Neuronal stem cell (in vitro differentiated cells): ENCODE measurements at regions not wholly inside any gene's neighbourhood (a gene's known extent, or its start where the extent isn't known, plus 50 kb on each side); places are given as distances from the start of the nearest gene placed in this dataset.

ENCODE experiments used
- DNase-seq: peaks from one replicate; pipeline ENCODE4 v3.0.0-alpha.2; 2013; ENCODE audit warnings: low spot score
- H2AFZ ChIP-seq: one replicate; pipeline ENCODE4 v1.6.1; 2013; ENCODE audit warnings: mild to moderate bottlenecking, low read length, inconsistent platforms
- H2AK5ac ChIP-seq: 2 replicates; pipeline ENCODE4 v1.6.1; 2013; ENCODE audit warnings: low read depth, mild to moderate bottlenecking, inconsistent platforms, low read length, moderate library complexity, mixed read lengths
- H2BK120ac ChIP-seq: 2 replicates; pipeline ENCODE4 v1.6.1; 2013; ENCODE audit warnings: low read depth, mild to moderate bottlenecking, inconsistent platforms, low read length, moderate library complexity, mixed read lengths
- H2BK12ac ChIP-seq: one replicate; pipeline ENCODE4 v1.6.1; 2013; ENCODE audit warnings: low read length, inconsistent platforms
- H2BK15ac ChIP-seq: 2 replicates; pipeline ENCODE4 v1.6.1; 2013; ENCODE audit warnings: mild to moderate bottlenecking, low read length, inconsistent platforms, mixed read lengths
- H2BK5ac ChIP-seq: one replicate; pipeline ENCODE4 v1.6.1; 2013; ENCODE audit warnings: inconsistent platforms, mild to moderate bottlenecking, low read length, moderate library complexity
- H3K14ac ChIP-seq: one replicate; pipeline ENCODE4 v1.6.1; 2013; ENCODE audit warnings: low read length, inconsistent platforms
- H3K18ac ChIP-seq: 2 replicates; pipeline ENCODE4 v1.6.1; 2013; ENCODE audit warnings: low read length, inconsistent platforms
- H3K23ac ChIP-seq: 2 replicates; pipeline ENCODE4 v1.6.1; 2013; ENCODE audit warnings: low read depth, mild to moderate bottlenecking, mixed read lengths, low read length, inconsistent platforms; ENCODE audit not compliant: poor library complexity
- H3K27ac ChIP-seq: replicated peaks from 3 replicates; pipeline ENCODE4 v1.5.1; 2013; ENCODE audit warnings: low read length, inconsistent platforms
- H3K27me3 ChIP-seq, 3 experiments: 2 replicates each; pipeline ENCODE4 v1.6.1; 2013; ENCODE audit warnings: low read length in 3 of 3, mild to moderate bottlenecking in 2 of 3, inconsistent platforms in 1 of 3, low read depth in 1 of 3, mixed read lengths in 1 of 3, moderate library complexity in 1 of 3; ENCODE audit not compliant: control insufficient read depth in 3 of 3, insufficient read depth in 3 of 3
- H3K36me3 ChIP-seq, 2 donors: replicated peaks in 1 of 2; 2 replicates each; pipeline ENCODE4 v1.6.1; 2013; ENCODE audit warnings: low read length in 2 of 2; ENCODE audit not compliant: control insufficient read depth in 2 of 2, insufficient read depth in 2 of 2
- H3K4ac ChIP-seq: 2 replicates; pipeline ENCODE4 v1.6.1; 2013; ENCODE audit warnings: inconsistent platforms, mild to moderate bottlenecking, low read length, moderate library complexity
- H3K4me1 ChIP-seq, 2 donors: 1 replicate in 1 of 2; 2 replicates in 1 of 2; pipeline ENCODE4 v1.6.1; 2013; ENCODE audit warnings: low read length in 2 of 2, low read depth in 1 of 2; ENCODE audit not compliant: control insufficient read depth in 2 of 2, insufficient read depth in 1 of 2
- H3K4me2 ChIP-seq: one replicate; pipeline ENCODE4 v1.6.1; 2013; ENCODE audit warnings: mild to moderate bottlenecking, low read length, inconsistent platforms; ENCODE audit not compliant: insufficient read depth, poor library complexity, severe bottlenecking
- H3K4me3 ChIP-seq, 2 donors: 2 replicates each; pipeline ENCODE4 v1.5.1; 2013; ENCODE audit warnings: low read length in 2 of 2, mild to moderate bottlenecking in 2 of 2, inconsistent platforms in 1 of 2, moderate library complexity in 1 of 2
- H3K79me1 ChIP-seq: one replicate; pipeline ENCODE4 v1.6.1; 2013; ENCODE audit warnings: low read depth, mild to moderate bottlenecking, inconsistent platforms, low read length, moderate library complexity
- H3K9ac ChIP-seq: one replicate; pipeline ENCODE4 v1.6.1; 2013; ENCODE audit warnings: mild to moderate bottlenecking, low read depth, low read length, inconsistent platforms; ENCODE audit not compliant: poor library complexity
- H3K9me3 ChIP-seq, 2 donors: replicated peaks in 1 of 2; 2 replicates each; pipeline versions ENCODE3 to v1.6.1; 2013; ENCODE audit warnings: low read length in 2 of 2, mild to moderate bottlenecking in 2 of 2, inconsistent platforms in 1 of 2, low read depth in 1 of 2, mixed read lengths in 1 of 2, moderate library complexity in 1 of 2; ENCODE audit not compliant: control insufficient read depth in 2 of 2, insufficient read depth in 1 of 2
- H4K8ac ChIP-seq: one replicate; pipeline ENCODE4 v1.6.1; 2013; ENCODE audit warnings: low read depth, mild to moderate bottlenecking, inconsistent platforms, low read length, moderate library complexity
- H4K91ac ChIP-seq: one replicate; pipeline ENCODE4 v1.6.1; 2013; ENCODE audit warnings: low read length, low read depth, mild to moderate bottlenecking, inconsistent platforms; ENCODE audit not compliant: poor library complexity
- WGBS, 2 donors: extraction: QIAGEN DNeasy Blood & Tissue Kit; methylation state at CpG; one replicate each; pipeline ENCODE4 v1.1.7; 2013; ENCODE audit warnings: missing lambda C conversion rate in 2 of 2, mixed read lengths in 1 of 2; ENCODE audit not compliant: insufficient read length in 2 of 2, insufficient replicate concordance in 1 of 2; ENCODE audit errors: extremely low coverage in 2 of 2; 5-methylcytosine and 5-hydroxymethylcytosine counted together

DNA sequence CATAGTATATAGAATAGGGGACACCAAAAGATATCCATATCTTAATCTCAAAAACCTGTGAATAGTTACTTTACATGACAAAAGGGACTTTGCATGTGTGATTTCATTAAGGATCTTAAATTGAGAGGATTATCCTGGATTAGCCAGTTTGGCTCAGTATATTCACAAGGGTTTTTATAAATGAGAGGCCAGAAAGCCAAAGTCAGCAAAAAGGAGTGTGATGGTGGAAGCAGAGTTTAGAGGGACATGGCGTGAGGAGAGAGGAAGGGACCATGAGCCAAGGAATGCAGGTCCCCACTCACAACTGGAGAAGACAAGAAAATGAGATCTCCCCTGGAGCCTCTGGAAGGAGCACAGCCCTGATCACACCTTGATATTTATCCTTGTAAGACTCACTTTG lies 648.5 kb upstream of the LCORL start:
- Histone ChIP-seq H3K23ac (no peak overlapping the region), H3K36me3 (no peaks in the 10 kb centered on the region), H2BK120ac (no peak overlapping the region), H2AFZ (no peak overlapping the region), H3K14ac (no peak overlapping the region), H2BK12ac (no peak overlapping the region), H3K27me3 (peaks cover 0 to 2% (median 0%) of the 10 kb centered on the region in 3 experiments), H2BK15ac (no peak overlapping the region), H2AK5ac (no peak overlapping the region), H3K79me1 (no peaks in the 10 kb centered on the region), H3K9ac (no peak overlapping the region), H3K4me1 (no peaks in the 10 kb centered on the region), H4K91ac (no peak overlapping the region), H4K8ac (no peak overlapping the region), H3K9me3 (no peaks in the 10 kb centered on the region), H3K4me2 (no peak overlapping the region), H2BK5ac (no peak overlapping the region), H3K27ac (no peak overlapping the region), H3K18ac (no peak overlapping the region), H3K4ac (no peak overlapping the region), H3K4me3 (no peak overlapping the region)
- DNase-seq = no peak
- WGBS, 2 donors = no CpG with 5 or more reads among the region's 1 CpG

- no peak overlapping the region for H3K4me2 ChIP-seq
- no peak overlapping the region for H3K14ac ChIP-seq
- no peak overlapping the region for H3K23ac ChIP-seq
- WGBS, 2 donors = no CpG with 5 or more reads among the region's 1 CpG
- no peak for DNase-seq
- no peak overlapping the region for H2AK5ac ChIP-seq
- peaks cover 0 to 2% (median 0%) of the 10 kb centered on the region in 3 experiments for H3K27me3 ChIP-seq
- H3K4me1 ChIP-seq = no peaks in the 10 kb centered on the region
- no peak overlapping the region for H3K9ac ChIP-seq
- no peak overlapping the region for H3K27ac ChIP-seq
- H3K9me3 ChIP-seq = no peaks in the 10 kb centered on the region
- H3K4ac ChIP-seq = no peak overlapping the region
- H2BK5ac ChIP-seq = no peak overlapping the region
- no peak overlapping the region for H2BK120ac ChIP-seq
- H4K91ac ChIP-seq = no peak overlapping the region
- no peaks in the 10 kb centered on the region for H3K79me1 ChIP-seq
- H2AFZ ChIP-seq = no peak overlapping the region
- H3K36me3 ChIP-seq = no peaks in the 10 kb centered on the region
- no peak overlapping the region for H4K8ac ChIP-seq
- no peak overlapping the region for H2BK15ac ChIP-seq
- no peak overlapping the region for H3K18ac ChIP-seq
- no peak overlapping the region for H3K4me3 ChIP-seq
- no peak overlapping the region for H2BK12ac ChIP-seq
Observed at GRCh38 chr4:18669390-18669789, 647.8 kb upstream of the LCORL start.

DNA sequence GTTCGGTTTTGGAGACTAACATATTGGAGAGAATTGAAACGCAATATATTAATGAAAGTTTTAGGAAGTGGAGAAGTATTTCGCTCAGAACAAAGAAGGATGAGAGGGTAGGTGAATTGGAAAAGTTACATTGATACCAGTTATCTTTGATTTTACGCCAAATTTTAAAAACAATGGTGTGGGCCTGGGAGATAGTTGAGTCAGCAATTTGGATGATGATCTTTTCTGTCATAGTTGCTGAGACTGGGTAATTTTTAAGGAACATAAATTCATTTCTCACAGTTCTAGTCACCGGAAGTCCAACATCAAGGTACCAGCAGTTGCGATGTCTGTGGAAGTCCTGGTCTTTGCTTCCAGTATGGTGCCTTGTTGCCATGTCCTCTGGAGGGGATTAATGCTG lies 644.8 kb upstream of the LCORL start:
- H2BK12ac ChIP-seq = no peak overlapping the region
- 100% methylated on average over 1 to 3 of the region's 6 CpGs for WGBS, 2 donors
- no peaks in the 10 kb centered on the region for H3K9me3 ChIP-seq

GRCh38 chr4:18664171-18664570 lies 642.6 kb upstream of the LCORL start:
- H3K4me1 ChIP-seq = peaks cover 0 to 3% of the 10 kb centered on the region in 2 donors
- no peak overlapping the region for H2BK5ac ChIP-seq
- H3K18ac ChIP-seq = no peak overlapping the region
- no peak overlapping the region for H2BK120ac ChIP-seq
- H3K36me3 ChIP-seq = no peaks in the 10 kb centered on the region
- WGBS, 2 donors = no CpG with 5 or more reads among the region's 9 CpGs
- peaks cover 0 to 2% (median 0%) of the 10 kb centered on the region in 3 experiments for H3K27me3 ChIP-seq
- H3K9me3 ChIP-seq = no peaks in the 10 kb centered on the region
- no peak overlapping the region for H2AK5ac ChIP-seq
- H3K27ac ChIP-seq = no peak overlapping the region
- no peak overlapping the region for H3K14ac ChIP-seq
- no peak overlapping the region for H4K8ac ChIP-seq
- DNase-seq = no peak
- H2BK12ac ChIP-seq = no peak overlapping the region
- H2BK15ac ChIP-seq = no peak overlapping the region
- H4K91ac ChIP-seq = no peak overlapping the region
- H2AFZ ChIP-seq = peak overlapping the region; percentile 86
- H3K4ac ChIP-seq = no peak overlapping the region
- H3K4me2 ChIP-seq = no peak overlapping the region
- no peak overlapping the region for H3K23ac ChIP-seq
- no peak overlapping the region for H3K9ac ChIP-seq
- no peaks in the 10 kb centered on the region for H3K79me1 ChIP-seq
- peak overlapping the region in 1 of 2 donors; percentile 24 for H3K4me3 ChIP-seq

More for the DNA sequence above, 644.8 kb upstream of the LCORL start:
- no peak overlapping the region for H3K4me3 ChIP-seq
- no peak overlapping the region for H3K27ac ChIP-seq
- H3K4ac ChIP-seq = no peak overlapping the region
- H3K4me2 ChIP-seq = no peak overlapping the region
- H3K27me3 ChIP-seq = peaks cover 0 to 2% (median 0%) of the 10 kb centered on the region in 3 experiments
- no peaks in the 10 kb centered on the region for H3K36me3 ChIP-seq
- no peak overlapping the region for H4K91ac ChIP-seq
- H2AFZ ChIP-seq = no peak overlapping the region
- no peak overlapping the region for H3K9ac ChIP-seq
- H3K79me1 ChIP-seq = no peaks in the 10 kb centered on the region
- H2BK120ac ChIP-seq = no peak overlapping the region
- no peak overlapping the region for H3K23ac ChIP-seq
- no peak overlapping the region for H2AK5ac ChIP-seq
- no peak overlapping the region for H3K14ac ChIP-seq
- no peak overlapping the region for H2BK5ac ChIP-seq
- no peaks in the 10 kb centered on the region for H3K4me1 ChIP-seq
- no peak for DNase-seq
- no peak overlapping the region for H4K8ac ChIP-seq
- H3K18ac ChIP-seq = no peak overlapping the region
- H2BK15ac ChIP-seq = no peak overlapping the region
